ENCODE measurements at regions not wholly inside any gene's neighbourhood (a gene's known extent, or its start where the extent isn't known, plus 50 kb on each side); places are given as distances from the start of the nearest gene placed in this dataset.

- TF ChIP-seq EP300 (IDR thresholded peaks at IDR 0.05): no peak
- TF ChIP-seq RCOR1 (IDR thresholded peaks at IDR 0.05; ENCODE audit: low read depth, low read length): no peak
- no peak for TF ChIP-seq KDM1A (IDR thresholded peaks at IDR 0.05; ENCODE audit: low read depth)
- TF ChIP-seq CHD2 (IDR thresholded peaks at IDR 0.05; ENCODE audit: low read length, partially characterized antibody): no peak
These were observed 201.8 kb upstream of the ZNF385D start for GRCh38 chr3:21952856-21953255.
